Spleen (tissue), 11 donors: ENCODE measurements at regions not wholly inside any gene's neighbourhood (a gene's known extent, or its start where the extent isn't known, plus 50 kb on each side); places are given as distances from the start of the nearest gene placed in this dataset.

ENCODE experiments used
- DNase-seq: peaks from one replicate; pipeline ENCODE4 v3.0.0-alpha.2; 2020
- H3K27ac ChIP-seq, 8 donors: fragments of 200-600 bp; sonication (generic) in 7 of 8; 1 replicate in 4 of 8; 2 replicates in 4 of 8; pipeline versions ENCODE4 v1.5.0 to v1.8.0; 2016 to 2021; ENCODE audit warnings: inconsistent platforms in 4 of 8, mild to moderate bottlenecking in 4 of 8, moderate library complexity in 1 of 8
- H3K27me3 ChIP-seq, 7 donors: fragments of 200-600 bp; sonication (generic) in 6 of 7; replicated peaks in 1 of 7; 1 replicate in 4 of 7; 2 replicates in 3 of 7; pipeline versions ENCODE4 v1.5.0 to v1.8.0; 2016 to 2021; ENCODE audit warnings: inconsistent platforms in 3 of 7, mild to moderate bottlenecking in 1 of 7
- H3K36me3 ChIP-seq, 6 donors: fragments of 200-600 bp; sonication (generic) in 5 of 6; 1 replicate in 4 of 6; 2 replicates in 2 of 6; pipeline versions ENCODE4 v1.5.0 to v1.8.0; 2016 to 2021; ENCODE audit warnings: inconsistent platforms in 2 of 6
- H3K4me1 ChIP-seq, 6 donors: fragments of 200-600 bp; sonication (generic) in 5 of 6; 1 replicate in 3 of 6; 2 replicates in 3 of 6; pipeline versions ENCODE4 v1.5.0 to v1.8.0; 2016 to 2021; ENCODE audit warnings: inconsistent platforms in 3 of 6
- H3K4me3 ChIP-seq, 8 donors: fragments of 200-600 bp; sonication (generic) in 7 of 8; 1 replicate in 4 of 8; 2 replicates in 4 of 8; pipeline versions ENCODE4 v1.5.0 to v1.8.0; 2016 to 2021; ENCODE audit warnings: inconsistent platforms in 4 of 8, mild to moderate bottlenecking in 4 of 8, moderate library complexity in 2 of 8
- H3K9me3 ChIP-seq, 8 donors: fragments of 200-600 bp; sonication (generic) in 7 of 8; 1 replicate in 4 of 8; 2 replicates in 4 of 8; pipeline versions ENCODE4 v1.5.0 to v1.8.0; 2016 to 2021; ENCODE audit warnings: inconsistent platforms in 4 of 8
- CTCF ChIP-seq, 11 experiments: fragments of 200-600 bp in 7 of 11; fragments of 450-650 bp in 4 of 11; sonication (generic) in 4 of 11; IDR thresholded peaks in 8 of 11; conservative IDR thresholded peaks in 3 of 11; 1 replicate in 7 of 11; 2 replicates in 4 of 11; pipeline versions ENCODE4 v1.4.0 to v1.8.0; 2016 to 2021; ENCODE audit warnings: antibody characterized with exemption in 11 of 11, inconsistent platforms in 4 of 11, mild to moderate bottlenecking in 1 of 11
- POLR2A ChIP-seq, 3 donors: fragments of 450-650 bp; IDR thresholded peaks; one replicate each; pipeline ENCODE4 v1.5.1; 2017; ENCODE audit warnings: antibody characterized with exemption in 3 of 3, mild to moderate bottlenecking in 1 of 3
- POLR2AphosphoS5 ChIP-seq, 3 donors: sonication (generic); formaldehyde crosslinking; IDR thresholded peaks; one replicate each; pipeline ENCODE4 v1.5.1; 2017; ENCODE audit warnings: antibody characterized with exemption in 3 of 3
- WGBS, 5 donors: extraction: QIAGEN DNeasy Blood & Tissue Kit in 3 of 5; methylation state at CpG; one replicate each; pipeline versions ENCODE4 v1.1.5 to v1.1.7; 2013 to 2018; 5-methylcytosine and 5-hydroxymethylcytosine counted together
- intact Hi-C: fragments of 100-400 bp; cut with DNase I; formaldehyde crosslinking; loops from one replicate; pipeline ENCODE4 v1.15.0; 2023; ENCODE audit warnings: low total_unique reads
- donor health status: healthy with polysubstance abuse.
- donor health status: DM: no; HTN: no; CAD: no; lungs with moderate emphysema.
- donor health status: DM: no; HTN: no; CAD: no.
- donor health status: Bipolar disorder and iron deficiency.
- donor health status: healthy.
- donor health status: DM: no; HTN: no; CAD: no.
- donor health status: DM: yes; HTN: yes; CAD: no.

- Histone ChIP-seq H3K27ac (no peak overlapping the region), H3K27me3 (peaks cover 0 to 3% (median 0%) of the 10 kb centered on the region in 7 donors), H3K9me3 (no peaks in the 10 kb centered on the region), H3K36me3 (no peaks in the 10 kb centered on the region), H3K4me3 (no peak overlapping the region), H3K4me1 (no peaks in the 10 kb centered on the region)
- intact Hi-C loops: no loop called here
- TF ChIP-seq POLR2A (IDR thresholded peaks at IDR 0.05) (no peak), CTCF (IDR thresholded peaks at IDR 0.05 in 8 of 11, conservative IDR thresholded peaks at IDR 0.05 in 3 of 11) (no peak), POLR2AphosphoS5 (IDR thresholded peaks at IDR 0.05) (no peak)
- 71 to 90% (median 88%) methylated on average over 2 of the region's 2 CpGs for WGBS, 5 donors
- DNase-seq: no peak
These were observed 105.1 kb upstream of the DCLK2 start for GRCh38 chr4:149973181-149973580.

- Histone ChIP-seq H3K4me1 (no peaks in the 10 kb centered on the region), H3K36me3 (no peaks in the 10 kb centered on the region), H3K4me3 (no peak overlapping the region), H3K27ac (no peak overlapping the region), H3K27me3 (no peaks in the 10 kb centered on the region), H3K9me3 (no peaks in the 10 kb centered on the region)
- intact Hi-C loops: no loop called here
- DNase-seq: no peak
- 70 to 85% (median 73%) methylated on average over 1 of the region's 1 CpG for WGBS, 5 donors
- no peak for TF ChIP-seq POLR2AphosphoS5 (IDR thresholded peaks at IDR 0.05)
- TF ChIP-seq POLR2A (IDR thresholded peaks at IDR 0.05): no peak
These were observed 103.1 kb upstream of the DCLK2 start for GRCh38 chr4:149975172-149975571.

GRCh38 chr4:149980121-149980682 is 98.0 kb upstream of the DCLK2 start:
- H3K4me1 ChIP-seq: no peaks in the 10 kb centered on the region
- TF ChIP-seq POLR2AphosphoS5 (IDR thresholded peaks at IDR 0.05): no peak
- TF ChIP-seq POLR2A (IDR thresholded peaks at IDR 0.05): no peak
- TF ChIP-seq CTCF (IDR thresholded peaks at IDR 0.05 in 8 of 11, conservative IDR thresholded peaks at IDR 0.05 in 3 of 11): no peak
- WGBS, 5 donors: 47 to 73% (median 69%) methylated on average over 7 of the region's 7 CpGs
- DNase-seq: no peak
- H3K4me3 ChIP-seq: no peak overlapping the region
- H3K27me3 ChIP-seq: no peaks in the 10 kb centered on the region
- intact Hi-C loops: no loop called here
- no peaks in the 10 kb centered on the region for H3K36me3 ChIP-seq
- H3K27ac ChIP-seq: no peak overlapping the region
- H3K9me3 ChIP-seq: no peaks in the 10 kb centered on the region

GRCh38 chr4:149980941-149981340 is 97.3 kb upstream of the DCLK2 start:
- H3K4me3 ChIP-seq: no peak overlapping the region
- H3K27me3 ChIP-seq: no peaks in the 10 kb centered on the region
- no peak for DNase-seq
- H3K9me3 ChIP-seq: no peaks in the 10 kb centered on the region
- TF ChIP-seq CTCF (IDR thresholded peaks at IDR 0.05 in 8 of 11, conservative IDR thresholded peaks at IDR 0.05 in 3 of 11) (peak in 10 of 11 experiments; percentile 31 to 81 (median 66)), POLR2AphosphoS5 (IDR thresholded peaks at IDR 0.05) (no peak)
- no peaks in the 10 kb centered on the region for H3K36me3 ChIP-seq
- intact Hi-C loops: no loop called here
- H3K27ac ChIP-seq: no peak overlapping the region
- no peaks in the 10 kb centered on the region for H3K4me1 ChIP-seq
- 20 to 24% (median 21%) methylated on average over 6 of the region's 6 CpGs for WGBS, 5 donors

GRCh38 chr4:149983401-149983800 is 94.8 kb upstream of the DCLK2 start:
- Histone ChIP-seq H3K27me3 (no peaks in the 10 kb centered on the region), H3K36me3 (no peaks in the 10 kb centered on the region), H3K9me3 (no peaks in the 10 kb centered on the region), H3K27ac (no peak overlapping the region), H3K4me3 (no peak overlapping the region), H3K4me1 (peaks cover 0 to 14% (median 6%) of the 10 kb centered on the region in 6 donors)
- 86 to 98% (median 94%) methylated on average over 2 of the region's 2 CpGs for WGBS, 5 donors
- TF ChIP-seq CTCF (IDR thresholded peaks at IDR 0.05 in 8 of 11, conservative IDR thresholded peaks at IDR 0.05 in 3 of 11) (no peak), POLR2A (IDR thresholded peaks at IDR 0.05) (no peak), POLR2AphosphoS5 (IDR thresholded peaks at IDR 0.05) (no peak)
- intact Hi-C loops: no loop called here
- no peak for DNase-seq
